Fibroblast of pulmonary artery (primary cell): ENCODE measurements at regions not wholly inside any gene's neighbourhood (a gene's known extent, or its start where the extent isn't known, plus 50 kb on each side); places are given as distances from the start of the nearest gene placed in this dataset.

Experiments
- DNase-seq: peaks from one replicate; pipeline ENCODE4 v3.0.0-alpha.2; 2010; ENCODE audit warnings: low read depth
- H3K4me3 ChIP-seq: replicated peaks from 2 replicates; pipeline ENCODE4 v1.5.1; 2011; ENCODE audit warnings: low read depth, mild to moderate bottlenecking, control low read depth, low read length, moderate library complexity
- CTCF ChIP-seq: IDR thresholded peaks from 2 replicates; pipeline ENCODE4 v1.5.1; 2011; ENCODE audit warnings: mild to moderate bottlenecking, control low read depth, low read length, inconsistent platforms; ENCODE audit errors: missing control alignments

- TF ChIP-seq CTCF, result no peak
- H3K4me3 ChIP-seq, result no peak overlapping the region
- DNase-seq, result peak; percentile 29
Measured at GRCh38 chr4:53920116-53920515, 144.3 kb downstream of the CHIC2 start.

- no peak overlapping the region for H3K4me3 ChIP-seq
- TF ChIP-seq CTCF, result no peak
- DNase-seq, result no peak
Measured at GRCh38 chr4:53919535-53919934, 144.9 kb downstream of the CHIC2 start.

DNA sequence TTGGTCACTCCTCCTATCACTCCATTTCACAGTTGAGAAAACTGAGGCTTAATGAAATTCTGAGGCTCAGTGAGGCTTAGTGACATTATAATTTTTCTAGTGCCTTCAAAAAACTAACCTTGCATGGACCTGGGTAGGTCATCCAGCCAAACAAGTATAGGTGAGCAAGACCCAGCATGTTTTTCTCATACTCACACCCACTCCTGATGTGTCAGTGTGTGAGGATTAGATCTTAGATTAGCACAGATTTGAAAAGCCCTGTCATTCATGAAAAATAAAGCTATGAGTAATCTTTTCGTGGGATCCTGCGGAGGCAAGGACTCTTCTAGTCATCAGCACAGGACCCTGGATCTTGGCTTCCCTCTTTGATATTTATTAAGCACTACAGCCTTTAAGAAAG lies 146.7 kb downstream of the CHIC2 start:
- no peak overlapping the region for H3K4me3 ChIP-seq
- no peak for TF ChIP-seq CTCF
- no peak for DNase-seq

GRCh38 chr4:53916431-53916889 lies 147.9 kb downstream of the CHIC2 start:
- no peak overlapping the region for H3K4me3 ChIP-seq
- TF ChIP-seq CTCF, result no peak
- DNase-seq, result peak; percentile 67

DNA sequence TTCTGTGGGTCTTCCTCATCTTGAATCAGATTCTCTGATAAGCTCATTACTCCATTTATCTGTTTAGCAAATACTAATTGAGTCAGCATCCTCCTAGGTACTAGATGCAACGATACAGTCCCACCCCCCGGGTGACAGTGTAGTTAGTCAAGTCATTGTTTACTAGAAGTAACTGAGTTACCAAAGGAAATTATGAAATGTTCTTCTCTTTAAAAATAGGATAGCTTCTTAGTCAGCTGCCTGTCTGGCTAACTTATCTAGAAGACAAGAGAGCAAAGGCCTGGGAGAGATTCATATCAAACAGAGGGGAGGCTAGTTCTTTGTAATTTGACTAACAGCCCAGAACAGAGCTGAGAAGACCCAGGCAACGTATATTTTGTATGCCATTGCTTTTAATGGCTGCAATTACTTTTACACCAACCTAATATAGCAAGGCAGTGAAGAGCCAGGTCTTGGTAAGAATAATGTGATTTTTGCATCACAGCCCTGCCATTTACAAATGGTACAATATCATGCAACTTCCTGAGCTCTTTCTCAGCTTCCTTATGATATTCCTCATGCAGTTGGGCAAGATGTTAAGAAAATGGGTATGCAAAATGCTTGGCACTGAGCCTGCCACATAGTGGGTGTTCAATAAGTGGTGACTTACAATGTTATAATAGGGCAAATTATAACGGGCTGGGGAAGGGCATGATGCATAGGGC lies 149.9 kb downstream of the CHIC2 start:
- no peak for TF ChIP-seq CTCF
- peak; percentile 91 for DNase-seq
- no peak overlapping the region for H3K4me3 ChIP-seq

DNA sequence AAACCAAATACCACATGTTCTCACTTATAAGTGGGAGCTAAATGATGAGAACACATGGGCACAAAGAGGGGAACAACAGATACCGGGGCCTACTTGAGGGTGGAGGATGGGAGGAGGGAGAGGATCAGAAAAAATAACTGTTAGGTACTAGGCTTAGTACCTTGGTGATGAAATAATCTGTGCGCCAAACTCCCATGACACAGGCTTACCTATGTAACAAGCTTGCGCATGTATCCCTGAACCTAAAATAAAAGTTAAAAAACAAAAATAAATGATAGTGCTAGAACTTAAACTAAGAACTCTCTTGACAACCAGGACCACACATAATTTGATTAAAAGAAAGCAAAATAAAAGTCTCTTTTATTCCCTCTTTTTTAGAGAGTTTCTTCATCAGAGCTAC lies 150.6 kb downstream of the CHIC2 start:
- H3K4me3 ChIP-seq, result no peak overlapping the region
- no peak for TF ChIP-seq CTCF
- DNase-seq, result no peak
